GM23248 (cell line): ENCODE measurements at regions not wholly inside any gene's neighbourhood (a gene's known extent, or its start where the extent isn't known, plus 50 kb on each side); places are given as distances from the start of the nearest gene placed in this dataset.

Experiments
- DNase-seq: peaks from one replicate; pipeline ENCODE4 v3.0.0-alpha.2; 2015
- H2AFZ ChIP-seq: fragments of 200-600 bp; sonication (generic); 2 replicates; pipeline ENCODE4 v1.6.1; 2016; ENCODE audit warnings: antibody characterized with exemption
- H3F3A ChIP-seq: fragments of 200-600 bp; sonication (generic); 2 replicates; pipeline ENCODE4 v1.6.1; 2016; ENCODE audit warnings: mild to moderate bottlenecking, antibody characterized with exemption, mixed run types; ENCODE audit not compliant: insufficient read depth
- H3K27ac ChIP-seq: fragments of 200-600 bp; sonication (generic); 2 replicates; pipeline ENCODE4 v1.5.1; 2016; ENCODE audit warnings: mild to moderate bottlenecking
- H3K27me3 ChIP-seq: fragments of 200-600 bp; sonication (generic); replicated peaks from 2 replicates; pipeline ENCODE4 v1.6.1; 2016; ENCODE audit warnings: mild to moderate bottlenecking; ENCODE audit not compliant: insufficient read depth
- H3K36me3 ChIP-seq: fragments of 200-600 bp; sonication (generic); 2 replicates; pipeline ENCODE4 v1.6.1; 2016; ENCODE audit warnings: low read depth, mild to moderate bottlenecking
- H3K4me1 ChIP-seq: fragments of 200-600 bp; sonication (generic); 2 replicates; pipeline ENCODE4 v1.6.1; 2016; ENCODE audit warnings: mild to moderate bottlenecking; ENCODE audit not compliant: insufficient read depth
- H3K4me2 ChIP-seq: fragments of 200-600 bp; sonication (generic); one replicate; pipeline ENCODE4 v1.6.1; 2016; ENCODE audit warnings: mild to moderate bottlenecking; ENCODE audit not compliant: unreplicated experiment
- H3K4me3 ChIP-seq: fragments of 200-600 bp; sonication (generic); 2 replicates; pipeline ENCODE4 v1.5.1; 2016; ENCODE audit warnings: mild to moderate bottlenecking
- H3K79me2 ChIP-seq: fragments of 200-600 bp; sonication (generic); 2 replicates; pipeline ENCODE4 v1.6.1; 2016; ENCODE audit warnings: mild to moderate bottlenecking; ENCODE audit not compliant: insufficient read depth
- H3K9ac ChIP-seq: fragments of 200-600 bp; sonication (generic); 2 replicates; pipeline ENCODE4 v1.6.1; 2016; ENCODE audit warnings: mild to moderate bottlenecking
- H3K9me2 ChIP-seq: fragments of 200-600 bp; sonication (generic); 2 replicates; pipeline ENCODE4 v1.6.1; 2016; ENCODE audit warnings: mixed run types, mild to moderate bottlenecking, moderate library complexity; ENCODE audit not compliant: insufficient read depth
- H3K9me3 ChIP-seq: fragments of 200-600 bp; sonication (generic); one replicate; pipeline ENCODE4 v1.6.1; 2017; ENCODE audit warnings: low read depth
- H4K20me1 ChIP-seq: fragments of 200-600 bp; sonication (generic); 2 replicates; pipeline ENCODE4 v1.6.0; 2016; ENCODE audit not compliant: insufficient read depth
- EZH2 ChIP-seq: fragments of 200-600 bp; sonication (generic); IDR thresholded peaks from 2 replicates; pipeline ENCODE4 v1.6.1; 2018; ENCODE audit warnings: antibody characterized with exemption, mild to moderate bottlenecking; ENCODE audit not compliant: insufficient read depth, poor library complexity, severe bottlenecking
- EZH2phosphoT487 ChIP-seq: fragments of 200-600 bp; sonication (generic); IDR thresholded peaks from 2 replicates; pipeline ENCODE4 v1.6.1; 2018; ENCODE audit warnings: antibody characterized with exemption, moderate library complexity, mild to moderate bottlenecking, low read depth; ENCODE audit not compliant: insufficient read depth
- WGBS, 2 experiments: methylation state at CpG; one replicate each; pipeline ENCODE4 v1.1.6; 2015 to 2017; ENCODE audit warnings: low lambda C conversion rate in 2 of 2, low coverage in 1 of 2; ENCODE audit errors: missing lambda C conversion rate in 2 of 2; 5-methylcytosine and 5-hydroxymethylcytosine counted together
- in situ Hi-C: fragments of 300-500 bp; cut with MboI; formaldehyde crosslinking; loops from 2 replicates; pipeline ENCODE4 v1.15.0; 2020

DNA sequence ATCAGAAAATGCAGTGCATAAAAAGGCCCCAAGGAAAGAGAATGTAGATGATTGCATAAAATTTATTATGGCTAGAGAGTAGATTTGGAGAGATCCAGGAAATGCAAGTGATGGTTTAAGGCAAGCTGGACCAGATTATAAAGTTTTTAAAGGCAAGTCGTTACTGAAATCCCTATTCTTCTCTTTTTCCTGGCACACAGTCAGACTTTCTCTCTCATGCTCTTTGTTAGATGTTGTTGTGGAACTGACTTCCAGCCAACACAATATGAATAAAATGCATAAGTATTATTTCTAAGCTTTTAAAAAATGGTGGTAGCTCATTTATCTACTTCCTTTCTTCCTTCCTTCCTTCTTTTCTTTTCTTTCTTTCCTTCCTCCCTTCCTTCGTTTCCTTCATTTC, 1085.4 kb upstream of the CDH6 start:
- no peaks in the 10 kb centered on the region for H3K27me3 ChIP-seq
- no peaks in the 10 kb centered on the region for H3F3A ChIP-seq
- no peaks in the 10 kb centered on the region for H3K79me2 ChIP-seq
- H3K27ac ChIP-seq, result no peak overlapping the region
- no peak for DNase-seq
- 3 to 8% methylated on average over 2 of the region's 2 CpGs for WGBS, 2 experiments
- no peaks in the 10 kb centered on the region for H3K36me3 ChIP-seq
- no peak overlapping the region for H3K4me2 ChIP-seq
- H3K9ac ChIP-seq, result no peak overlapping the region
- peaks cover 4% of the 10 kb centered on the region for H3K9me3 ChIP-seq
- no peaks in the 10 kb centered on the region for H3K9me2 ChIP-seq
- no peaks in the 10 kb centered on the region for H3K4me1 ChIP-seq
- no peak overlapping the region for H3K4me3 ChIP-seq
- H2AFZ ChIP-seq, result no peak overlapping the region
- H4K20me1 ChIP-seq, result no peaks in the 10 kb centered on the region
- TF ChIP-seq EZH2phosphoT487 (no peak), EZH2 (no peak)
- in situ Hi-C loops, result no loop called here

- in situ Hi-C loops, result no loop called here
- TF ChIP-seq EZH2phosphoT487 (no peak), EZH2 (no peak)
Measured at GRCh38 chr5:30106596-30106995, 1086.9 kb upstream of the CDH6 start.

GRCh38 chr5:30104872-30105596, 1088.5 kb upstream of the CDH6 start:
- Histone ChIP-seq H3F3A (no peaks in the 10 kb centered on the region), H3K4me3 (no peak overlapping the region), H3K79me2 (no peaks in the 10 kb centered on the region), H3K27me3 (no peaks in the 10 kb centered on the region), H4K20me1 (no peaks in the 10 kb centered on the region), H3K27ac (no peak overlapping the region), H3K9ac (no peak overlapping the region), H3K4me1 (no peaks in the 10 kb centered on the region), H3K4me2 (no peak overlapping the region), H3K36me3 (no peaks in the 10 kb centered on the region), H3K9me2 (no peaks in the 10 kb centered on the region), H3K9me3 (no peaks in the 10 kb centered on the region), H2AFZ (no peak overlapping the region)
- TF ChIP-seq EZH2 (no peak), EZH2phosphoT487 (no peak)
- no peak for DNase-seq
- in situ Hi-C loops, result no loop called here

More at GRCh38 chr5:30106596-30106995, 1086.9 kb upstream of the CDH6 start:
- H2AFZ ChIP-seq, result no peak overlapping the region
- no peaks in the 10 kb centered on the region for H3K79me2 ChIP-seq
- H3K4me2 ChIP-seq, result no peak overlapping the region
- H3K4me1 ChIP-seq, result no peaks in the 10 kb centered on the region
- WGBS, 2 experiments, result 48 to 50% methylated on average over 13 of the region's 13 CpGs
- H4K20me1 ChIP-seq, result no peaks in the 10 kb centered on the region
- no peaks in the 10 kb centered on the region for H3F3A ChIP-seq
- no peak overlapping the region for H3K4me3 ChIP-seq
- no peaks in the 10 kb centered on the region for H3K27me3 ChIP-seq
- no peaks in the 10 kb centered on the region for H3K9me2 ChIP-seq
- no peak overlapping the region for H3K9ac ChIP-seq
- no peak overlapping the region for H3K27ac ChIP-seq
- H3K9me3 ChIP-seq, result peaks cover 4% of the 10 kb centered on the region
- DNase-seq, result no peak
- H3K36me3 ChIP-seq, result no peaks in the 10 kb centered on the region

GRCh38 chr5:30103452-30104202, 1089.9 kb upstream of the CDH6 start:
- DNase-seq, result no peak
- Histone ChIP-seq H2AFZ (no peak overlapping the region), H3K4me3 (no peak overlapping the region), H3F3A (no peaks in the 10 kb centered on the region), H4K20me1 (no peaks in the 10 kb centered on the region), H3K4me1 (no peaks in the 10 kb centered on the region), H3K9me2 (no peaks in the 10 kb centered on the region), H3K79me2 (no peaks in the 10 kb centered on the region), H3K27ac (no peak overlapping the region), H3K36me3 (no peaks in the 10 kb centered on the region), H3K4me2 (no peak overlapping the region), H3K9me3 (no peaks in the 10 kb centered on the region), H3K27me3 (no peaks in the 10 kb centered on the region), H3K9ac (no peak overlapping the region)
- WGBS, 2 experiments, result 47% methylated on average over 7 of the region's 7 CpGs
- in situ Hi-C loops, result no loop called here
- TF ChIP-seq EZH2 (no peak), EZH2phosphoT487 (no peak)

DNA sequence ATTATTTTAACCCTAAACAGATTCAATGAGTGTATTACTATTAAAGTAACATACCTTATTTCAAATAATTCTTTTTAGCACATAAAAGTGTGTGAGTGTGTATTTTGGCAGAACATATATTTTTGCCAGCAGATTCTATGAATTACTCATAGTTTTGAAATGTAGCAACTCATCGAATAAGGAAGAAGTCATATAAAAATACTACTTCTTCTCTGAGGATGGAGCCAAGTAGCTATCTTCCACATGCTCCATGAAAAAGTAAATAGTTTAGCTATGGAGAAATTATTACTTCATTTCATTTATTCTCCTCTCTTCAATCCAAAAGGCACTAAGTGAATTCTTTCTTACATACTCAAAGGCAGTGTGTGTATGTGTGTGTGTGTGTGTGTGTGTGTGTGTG, 1090.4 kb upstream of the CDH6 start:
- no peak for TF ChIP-seq EZH2phosphoT487
- TF ChIP-seq EZH2, result no peak
- H4K20me1 ChIP-seq, result no peaks in the 10 kb centered on the region
- H3K27me3 ChIP-seq, result no peaks in the 10 kb centered on the region
- H3K4me3 ChIP-seq, result no peak overlapping the region
- no peaks in the 10 kb centered on the region for H3K4me1 ChIP-seq
- no peak overlapping the region for H3K27ac ChIP-seq
- in situ Hi-C loops, result no loop called here
- no peak overlapping the region for H3K9ac ChIP-seq
- 24 to 30% methylated on average over 1 of the region's 1 CpG for whole genome bisulfite sequencing, 2 experiments
- no peaks in the 10 kb centered on the region for H3K79me2 ChIP-seq
- H3K9me3 ChIP-seq, result no peaks in the 10 kb centered on the region
- no peak for DNase-seq
- no peak overlapping the region for H3K4me2 ChIP-seq
- H2AFZ ChIP-seq, result no peak overlapping the region
- H3F3A ChIP-seq, result no peaks in the 10 kb centered on the region
- no peaks in the 10 kb centered on the region for H3K36me3 ChIP-seq
- no peaks in the 10 kb centered on the region for H3K9me2 ChIP-seq
